Activated naive CD8-positive, alpha-beta T cell treated with anti-CD3 and anti-CD28 coated beads, Interleukin-2, amount 10 ng/mL, durations not matched to agents 7 days and 5 days (primary cell): ENCODE measurements at regions not wholly inside any gene's neighbourhood (a gene's known extent, or its start where the extent isn't known, plus 50 kb on each side); places are given as distances from the start of the nearest gene placed in this dataset.
"Not testable (repeated sequence)": the region's sequence is repeated elsewhere in the genome, so short reads cannot be mapped to it uniquely, and the experiment has no call there.

Experiments
- ATAC-seq: fragments of 150-1000 bp; cut with Tn5 transposase; one replicate; pipeline ENCODE4 v1.10.0; 2021; ENCODE audit warnings: low read depth, moderate library complexity
- POLR2A ChIA-PET: fragments of 350-600 bp; sonication (Branson Sonifier 250); formaldehyde crosslinking; loops from one replicate; lab custom pipeline; 2021; ENCODE audit warnings: antibody characterized with exemption; lab: Charles Lee
- DNase-seq: peaks from one replicate; pipeline ENCODE4 v3.0.0; 2021
- H3K27ac Mint-ChIP-seq: one replicate; pipeline ENCODE4 v1.8.0; 2022; ENCODE audit warnings: mild to moderate bottlenecking, mixed read lengths
- H3K27me3 Mint-ChIP-seq: one replicate; pipeline ENCODE4 v1.8.0; 2022; ENCODE audit warnings: mild to moderate bottlenecking, moderate library complexity, mixed read lengths
- H3K36me3 Mint-ChIP-seq: one replicate; pipeline ENCODE4 v1.8.0; 2021; ENCODE audit warnings: mild to moderate bottlenecking, mixed read lengths
- H3K4me1 Mint-ChIP-seq: one replicate; pipeline ENCODE4 v1.8.0; 2021; ENCODE audit warnings: mixed read lengths
- H3K4me3 Mint-ChIP-seq: one replicate; pipeline ENCODE4 v1.8.0; 2022; ENCODE audit warnings: mild to moderate bottlenecking, moderate library complexity, mixed read lengths
- H3K9me3 Mint-ChIP-seq: one replicate; pipeline ENCODE4 v1.8.0; 2021; ENCODE audit warnings: mixed read lengths

DNA sequence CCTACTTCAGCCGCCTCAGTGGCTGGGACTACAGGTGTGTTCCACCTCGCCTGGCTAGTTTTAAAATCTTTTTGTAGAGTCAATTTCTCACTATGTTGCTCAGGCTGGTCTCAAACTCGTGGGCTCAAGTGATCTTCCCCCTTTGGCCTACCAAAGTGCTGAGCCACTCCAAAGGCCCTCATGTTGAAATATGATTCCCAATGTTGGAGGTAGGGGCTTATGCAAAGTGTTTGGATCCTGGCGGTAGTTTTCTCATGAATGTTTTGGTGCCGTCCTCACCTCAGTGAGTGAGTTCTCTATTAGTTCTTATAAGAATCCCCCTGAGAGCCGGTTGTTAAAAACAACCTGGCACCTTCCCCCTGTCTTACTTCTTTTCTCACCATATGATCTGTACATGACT is 784.6 kb downstream of the TMTC2 start:
- ATAC-seq = no peak
- Mint-ChIP-seq H3K36me3 (no peaks in the 10 kb centered on the region), H3K27me3 (no peaks in the 10 kb centered on the region), H3K4me1 (no peaks in the 10 kb centered on the region), H3K4me3 (no peak overlapping the region), H3K9me3 (no peaks in the 10 kb centered on the region), H3K27ac (no peak overlapping the region)
- POLR2A ChIA-PET = no interaction called here
- DNase-seq = no peak

DNA sequence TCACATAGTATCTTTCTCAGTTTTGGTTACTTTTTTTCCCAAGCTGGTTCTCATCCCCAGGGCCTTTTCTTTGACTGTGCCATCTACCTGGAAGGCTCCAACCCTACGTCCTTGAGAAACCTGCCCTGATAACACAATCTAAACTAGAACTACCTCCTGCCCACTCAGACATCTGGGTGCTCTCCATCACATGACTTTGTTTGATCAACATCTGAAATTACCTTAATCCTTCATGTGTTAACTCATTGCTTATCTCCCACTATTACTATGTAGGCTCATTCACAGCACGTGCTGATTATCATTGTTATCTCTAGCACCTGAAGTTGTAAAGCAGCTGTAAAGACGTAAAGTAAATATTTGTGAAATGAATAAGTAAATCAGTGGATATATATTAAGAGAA is 784.0 kb downstream of the TMTC2 start:
- Mint-ChIP-seq H3K27ac (no peak overlapping the region), H3K4me1 (no peaks in the 10 kb centered on the region), H3K9me3 (no peaks in the 10 kb centered on the region), H3K36me3 (no peaks in the 10 kb centered on the region), H3K4me3 (no peak overlapping the region), H3K27me3 (no peaks in the 10 kb centered on the region)
- DNase-seq = no peak
- ATAC-seq = no peak
- POLR2A ChIA-PET = no interaction called here

DNA sequence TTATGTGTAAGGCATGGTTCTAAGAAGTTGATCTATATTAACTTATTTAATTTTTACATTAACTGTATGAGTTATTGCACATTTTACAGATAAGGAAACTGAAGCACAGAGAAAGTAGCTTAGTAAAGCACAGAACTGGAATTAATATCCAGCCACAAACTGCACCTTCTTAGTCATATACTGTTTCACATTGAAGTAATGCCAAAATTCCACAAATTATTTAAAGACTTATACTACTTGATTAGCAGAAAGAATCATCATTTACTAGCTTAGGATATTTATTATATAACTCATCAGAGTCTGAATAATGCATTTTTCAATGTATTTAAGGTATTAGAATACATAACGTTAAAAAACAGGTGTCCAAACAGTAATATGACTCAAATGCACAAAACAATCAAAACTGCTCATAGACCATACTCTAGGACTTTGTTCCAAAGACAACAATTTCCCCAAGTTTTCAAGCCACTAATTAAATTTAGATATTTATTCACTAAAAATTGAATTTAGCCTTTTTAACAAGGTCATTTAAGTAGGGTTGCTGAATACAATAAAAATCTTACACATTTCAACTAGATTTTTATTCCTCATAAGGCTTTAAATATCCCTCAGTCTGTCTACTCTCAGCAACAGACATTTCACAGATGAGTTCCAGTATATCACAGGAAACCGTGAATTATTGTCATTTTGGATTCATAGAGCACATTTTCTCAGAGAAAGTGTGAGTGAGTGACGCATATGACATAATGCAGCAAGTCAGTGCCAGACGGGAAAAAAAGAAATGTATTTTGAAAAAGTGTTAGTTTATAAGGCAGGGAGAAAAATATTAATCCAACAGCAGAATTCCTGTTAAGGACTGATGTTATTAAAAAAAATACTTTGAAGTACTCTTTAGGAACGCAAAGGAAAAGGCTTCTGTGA is 782.5 kb downstream of the TMTC2 start:
- ATAC-seq = no peak
- POLR2A ChIA-PET = no interaction called here

DNA sequence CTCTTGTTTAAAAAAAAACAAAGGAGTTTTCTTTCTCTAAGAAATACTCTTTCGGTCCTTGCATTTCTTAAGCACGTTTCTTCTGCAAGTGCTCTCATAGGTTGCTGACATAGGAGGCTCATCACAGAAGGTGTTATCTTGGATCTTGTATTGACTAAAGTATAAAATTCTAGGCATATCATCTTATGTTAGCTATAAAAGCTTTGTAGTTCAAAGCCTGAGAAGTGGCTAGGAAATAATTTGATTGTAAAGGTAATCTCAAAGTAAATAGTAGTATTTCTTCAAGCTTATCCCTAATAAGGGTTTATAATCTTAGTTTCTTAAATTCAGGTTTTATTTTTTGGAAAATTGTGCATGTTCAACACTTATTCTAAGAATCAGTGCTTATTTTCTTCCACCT is 778.9 kb downstream of the TMTC2 start:
- POLR2A ChIA-PET = no interaction called here
- DNase-seq = no peak
- Mint-ChIP-seq H3K27me3 (no peaks in the 10 kb centered on the region), H3K9me3 (no peaks in the 10 kb centered on the region), H3K27ac (no peak overlapping the region), H3K4me1 (no peaks in the 10 kb centered on the region), H3K36me3 (no peaks in the 10 kb centered on the region), H3K4me3 (no peak overlapping the region)
- ATAC-seq = no peak

More for the DNA sequence above, 782.5 kb downstream of the TMTC2 start:
- DNase-seq = no peak
- no peaks in the 10 kb centered on the region for H3K4me1 Mint-ChIP-seq
- no peaks in the 10 kb centered on the region for H3K27me3 Mint-ChIP-seq
- no peaks in the 10 kb centered on the region for H3K36me3 Mint-ChIP-seq
- no peak overlapping the region for H3K4me3 Mint-ChIP-seq
- no peak overlapping the region for H3K27ac Mint-ChIP-seq
- no peaks in the 10 kb centered on the region for H3K9me3 Mint-ChIP-seq

DNA sequence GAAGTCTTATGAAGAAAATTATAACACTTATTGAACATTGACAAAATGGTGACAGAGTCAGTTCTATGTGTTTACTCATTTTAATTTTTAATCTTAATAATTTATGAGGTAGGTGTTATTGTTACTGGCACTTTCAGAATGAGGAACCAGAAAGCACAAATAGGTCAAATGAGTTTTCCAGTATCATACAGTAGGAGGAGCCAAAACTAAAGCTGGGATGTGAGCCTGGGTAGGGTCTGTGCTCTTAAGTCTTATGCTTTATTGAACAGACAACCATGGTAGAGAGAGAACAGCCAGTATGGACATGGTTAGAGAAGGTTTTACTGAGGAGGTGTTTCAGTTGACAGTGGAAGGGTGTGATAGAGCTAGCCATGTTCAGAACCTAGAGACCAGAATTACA is 775.7 kb downstream of the TMTC2 start:
- no peak for DNase-seq
- Mint-ChIP-seq H3K4me1 (no peaks in the 10 kb centered on the region), H3K36me3 (no peaks in the 10 kb centered on the region), H3K27ac (no peak overlapping the region), H3K27me3 (no peaks in the 10 kb centered on the region), H3K4me3 (no peak overlapping the region), H3K9me3 (no peaks in the 10 kb centered on the region)
- ATAC-seq = no peak
- POLR2A ChIA-PET = no interaction called here

DNA sequence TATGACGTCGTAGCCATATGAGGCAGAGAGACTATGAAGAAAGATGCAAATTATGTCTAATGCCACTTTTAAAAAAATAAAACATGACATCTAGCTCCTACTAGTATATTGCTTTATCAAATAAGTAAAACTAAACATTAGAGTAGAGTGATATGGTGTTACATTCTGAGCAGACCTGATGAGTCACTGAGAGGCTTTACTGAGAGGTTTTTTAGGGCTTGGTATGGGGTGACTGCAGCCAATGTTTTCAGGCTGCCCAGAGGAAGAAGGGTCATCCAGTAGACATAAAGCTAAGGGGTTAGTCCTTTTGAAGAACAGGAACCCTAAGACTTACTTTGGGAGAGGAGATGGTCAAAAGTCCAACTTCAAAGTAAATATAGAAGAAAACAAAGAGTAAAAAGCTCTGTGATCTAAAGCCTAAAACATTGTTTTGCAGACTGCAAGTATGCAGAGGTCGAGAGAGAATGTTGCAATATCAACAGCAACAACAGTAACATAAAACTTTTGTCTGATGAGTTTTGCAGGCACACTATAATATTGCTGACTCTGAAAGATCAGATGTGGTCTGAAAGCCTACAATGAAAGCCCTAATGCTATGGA is 774.7 kb downstream of the TMTC2 start:
- Mint-ChIP-seq H3K9me3 (no peaks in the 10 kb centered on the region), H3K36me3 (no peaks in the 10 kb centered on the region), H3K27me3 (no peaks in the 10 kb centered on the region), H3K4me1 (no peaks in the 10 kb centered on the region), H3K4me3 (no peak overlapping the region), H3K27ac (no peak overlapping the region)
- POLR2A ChIA-PET = no interaction called here
- DNase-seq = no peak
- ATAC-seq = no peak

DNA sequence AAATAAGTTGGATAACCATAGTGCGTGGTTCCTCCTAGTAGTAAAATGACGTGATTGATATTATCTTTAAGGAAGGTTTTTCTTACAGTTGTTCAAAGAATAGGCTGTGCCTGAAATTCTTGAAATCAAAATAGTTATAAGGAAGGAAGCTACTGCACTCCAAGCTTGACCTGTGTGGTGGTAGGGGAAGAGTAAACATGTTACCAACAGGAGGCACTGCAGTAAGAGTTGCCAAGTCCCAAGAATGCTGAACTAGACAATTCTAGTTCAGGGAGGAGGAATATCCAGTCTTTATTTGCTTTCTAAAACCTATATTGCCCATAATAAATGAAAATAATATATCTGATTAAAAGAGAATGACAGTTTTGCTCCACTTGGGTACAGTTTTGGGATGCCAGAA is 764.5 kb downstream of the TMTC2 start:
- no peak for DNase-seq
- ATAC-seq = no peak
- Mint-ChIP-seq H3K27me3 (no peaks in the 10 kb centered on the region), H3K4me1 (no peaks in the 10 kb centered on the region), H3K9me3 (no peaks in the 10 kb centered on the region), H3K4me3 (no peak overlapping the region), H3K27ac (no peak overlapping the region), H3K36me3 (no peaks in the 10 kb centered on the region)
- POLR2A ChIA-PET = no interaction called here

DNA sequence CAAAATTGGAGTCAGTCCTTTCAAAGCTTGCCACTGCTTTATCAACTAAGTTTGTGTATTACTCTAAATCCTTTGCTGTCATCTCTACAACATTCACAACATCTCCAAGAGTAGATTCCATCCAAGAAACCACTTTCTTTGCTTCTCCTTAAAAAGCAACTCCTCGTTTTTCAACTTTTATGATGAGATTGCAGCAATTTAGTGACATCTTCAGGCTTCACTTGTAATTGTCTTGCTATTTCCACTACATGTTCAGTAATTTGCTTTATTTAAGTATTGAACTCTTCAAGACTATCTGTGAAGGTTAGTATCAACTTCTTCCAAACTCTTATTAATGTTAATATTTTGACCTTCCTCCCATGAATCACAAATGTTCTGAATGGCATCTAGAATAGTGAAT is 747.9 kb downstream of the TMTC2 start:
- H3K4me1 Mint-ChIP-seq = no peaks in the 10 kb centered on the region
- no peak overlapping the region for H3K27ac Mint-ChIP-seq
- DNase-seq (no peak), ATAC-seq (no peak)
- H3K27me3 Mint-ChIP-seq = no peaks in the 10 kb centered on the region
- no peaks in the 10 kb centered on the region for H3K36me3 Mint-ChIP-seq
- peaks cover 13% of the 10 kb centered on the region for H3K9me3 Mint-ChIP-seq
- POLR2A ChIA-PET = no interaction called here
- H3K4me3 Mint-ChIP-seq = no peak overlapping the region

DNA sequence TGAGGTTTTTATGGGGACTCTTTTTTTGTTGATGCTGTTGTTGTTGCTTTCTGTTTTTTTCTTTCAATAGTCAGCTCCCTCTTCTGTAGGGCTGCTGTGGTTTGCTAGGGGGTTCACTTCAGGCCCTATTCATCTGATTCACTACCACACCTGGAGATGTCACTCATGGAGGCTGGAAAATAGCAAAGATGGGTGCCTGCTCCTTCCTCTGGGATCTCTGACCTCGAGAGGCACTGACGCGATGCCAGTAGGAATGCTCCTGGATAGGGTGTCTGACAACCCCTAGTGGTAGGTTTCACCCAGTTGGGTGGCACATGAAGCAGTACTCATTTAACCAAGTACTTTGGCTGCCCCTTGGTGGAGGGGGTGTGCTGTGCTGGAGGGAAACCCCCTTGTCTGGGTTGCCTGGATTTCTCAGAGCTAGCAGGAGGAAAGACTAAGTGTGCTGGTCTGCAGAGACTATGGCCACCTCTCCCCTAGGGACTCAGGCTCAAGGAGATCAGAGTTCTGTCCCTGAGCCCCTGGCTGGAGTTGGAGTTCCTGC is 745.5 kb downstream of the TMTC2 start:
- Mint-ChIP-seq H3K4me3 (no peak overlapping the region), H3K27me3 (no peaks in the 10 kb centered on the region), H3K27ac (no peak overlapping the region), H3K9me3 (peaks cover 18% of the 10 kb centered on the region), H3K4me1 (no peaks in the 10 kb centered on the region), H3K36me3 (peaks cover 1% of the 10 kb centered on the region)
- DNase-seq (no peak), ATAC-seq (no peak)
- POLR2A ChIA-PET = no interaction called here

DNA sequence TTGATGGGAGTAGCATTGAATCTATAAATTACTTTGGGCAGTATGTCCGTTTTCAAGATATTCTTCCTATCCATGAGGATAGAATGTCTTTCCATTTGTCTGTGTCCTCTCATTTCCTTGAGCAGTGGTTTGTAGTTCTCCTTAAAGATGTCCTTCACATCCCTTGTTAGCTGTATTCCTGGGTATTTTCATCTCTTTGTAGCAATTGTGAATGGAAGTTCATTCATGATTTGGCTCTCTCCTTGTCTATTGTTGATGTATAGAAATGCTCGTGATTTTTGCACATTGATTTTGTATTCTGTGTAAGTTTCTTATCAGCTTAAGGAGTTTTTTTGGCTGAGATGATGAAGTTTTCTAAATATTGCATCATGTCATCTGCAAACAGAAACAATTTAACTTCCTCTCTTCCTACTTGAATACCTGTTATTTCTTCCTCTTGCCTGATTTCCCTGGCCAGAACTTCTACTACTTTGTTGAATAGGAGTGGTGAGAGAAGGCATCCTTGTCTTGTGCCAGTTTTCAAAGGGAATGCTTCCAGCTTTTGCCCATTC is 741.0 kb downstream of the TMTC2 start:
- ATAC-seq, POLR2A ChIA-PET: not testable (repeated sequence)

DNA sequence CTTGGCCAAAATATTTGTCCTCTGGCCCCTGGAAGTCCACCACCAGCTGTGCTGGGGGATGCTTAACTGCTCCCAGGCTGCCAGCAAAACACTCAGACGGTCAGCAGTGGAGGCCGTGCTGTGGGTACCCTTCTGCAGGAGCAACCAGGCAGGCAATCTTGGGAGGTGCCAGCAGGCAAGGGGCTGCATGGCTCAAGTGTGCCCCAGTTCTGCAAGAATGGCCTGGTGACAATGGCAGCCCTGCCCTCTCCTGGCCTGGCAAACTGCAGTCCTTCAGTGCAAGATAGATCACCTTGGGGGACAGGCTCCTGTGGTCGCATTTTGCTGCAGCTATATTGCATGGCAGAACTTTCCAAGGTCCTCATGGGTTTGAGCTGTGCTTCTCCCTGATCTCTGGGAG is 728.3 kb downstream of the TMTC2 start:
- no peak overlapping the region for H3K4me3 Mint-ChIP-seq
- peaks cover 3% of the 10 kb centered on the region for H3K9me3 Mint-ChIP-seq
- no peak overlapping the region for H3K27ac Mint-ChIP-seq
- no peaks in the 10 kb centered on the region for H3K4me1 Mint-ChIP-seq
- no peaks in the 10 kb centered on the region for H3K36me3 Mint-ChIP-seq
- POLR2A ChIA-PET = no interaction called here
- ATAC-seq (no peak), DNase-seq (no peak)
- H3K27me3 Mint-ChIP-seq = no peaks in the 10 kb centered on the region

More for the DNA sequence above, 741.0 kb downstream of the TMTC2 start:
- H3K4me1 Mint-ChIP-seq, DNase-seq, H3K27ac Mint-ChIP-seq, H3K36me3 Mint-ChIP-seq, H3K4me3 Mint-ChIP-seq, H3K27me3 Mint-ChIP-seq: not testable (repeated sequence)
- peaks cover 23% of the 10 kb centered on the region for H3K9me3 Mint-ChIP-seq

DNA sequence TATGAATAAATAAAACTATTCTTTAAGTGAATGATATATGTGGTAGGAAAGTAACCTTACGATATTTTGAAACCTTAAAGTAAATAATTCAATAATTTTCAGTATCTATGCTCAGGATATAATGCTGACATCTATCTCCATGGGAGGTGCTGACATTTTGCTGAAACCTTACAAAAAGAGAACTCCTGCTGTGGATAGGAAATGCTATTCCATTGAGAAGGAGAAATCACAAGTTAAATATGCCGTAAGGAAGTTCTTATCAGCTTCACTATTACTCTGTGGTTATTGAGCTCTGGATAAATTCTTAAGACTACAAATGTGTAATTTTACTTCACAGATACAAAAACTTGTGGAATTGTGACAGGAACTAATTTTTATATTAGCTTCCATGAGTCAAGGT is 722.1 kb downstream of the TMTC2 start:
- Mint-ChIP-seq H3K4me1 (no peaks in the 10 kb centered on the region), H3K27me3 (no peaks in the 10 kb centered on the region), H3K27ac (no peak overlapping the region), H3K9me3 (peaks cover 8% of the 10 kb centered on the region), H3K36me3 (no peaks in the 10 kb centered on the region), H3K4me3 (no peak overlapping the region)
- ATAC-seq (no peak), DNase-seq (no peak)
- POLR2A ChIA-PET = no interaction called here

DNA sequence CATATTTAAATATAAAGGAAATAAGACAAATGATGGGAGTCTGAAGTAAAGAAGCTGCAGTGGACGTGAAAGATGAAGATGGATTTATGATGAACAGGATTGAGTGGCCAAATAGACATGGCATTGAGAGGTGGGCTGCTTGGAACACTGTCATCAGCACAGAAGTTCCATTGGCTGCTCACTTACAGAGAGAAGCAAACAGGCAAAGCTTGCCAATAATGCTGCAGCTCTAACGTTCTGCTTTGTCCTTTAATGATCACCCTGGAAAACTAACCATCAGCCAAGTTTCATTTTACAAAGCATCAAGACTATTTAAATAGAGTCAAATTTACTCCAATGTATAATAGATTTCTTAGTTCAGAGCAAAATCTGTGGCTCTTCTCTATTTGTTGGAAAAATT is 721.4 kb downstream of the TMTC2 start:
- H3K27me3 Mint-ChIP-seq = no peaks in the 10 kb centered on the region
- H3K4me3 Mint-ChIP-seq = no peak overlapping the region
- no peak overlapping the region for H3K27ac Mint-ChIP-seq
- no peaks in the 10 kb centered on the region for H3K36me3 Mint-ChIP-seq
- H3K4me1 Mint-ChIP-seq = no peaks in the 10 kb centered on the region
- DNase-seq (no peak), ATAC-seq (no peak)
- peaks cover 8% of the 10 kb centered on the region for H3K9me3 Mint-ChIP-seq
- POLR2A ChIA-PET = no interaction called here

DNA sequence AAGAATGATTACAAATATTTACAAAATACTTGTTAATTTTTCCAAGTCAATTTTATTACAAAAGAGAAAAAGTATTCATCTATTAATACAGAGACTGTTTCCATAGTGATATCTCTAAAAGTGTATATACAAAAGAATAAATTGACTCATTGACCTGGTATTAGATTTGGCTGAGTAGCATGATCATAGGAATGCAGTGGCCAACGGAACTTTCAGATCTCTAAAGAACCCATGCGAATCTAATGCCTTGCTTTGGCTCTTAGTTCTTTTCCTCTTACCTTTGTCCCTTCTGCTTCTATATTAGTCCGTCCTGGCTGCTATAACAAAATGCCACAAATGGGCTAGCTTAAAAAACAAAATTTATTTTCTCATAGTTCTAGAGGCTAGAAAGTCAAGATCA is 717.8 kb downstream of the TMTC2 start:
- Mint-ChIP-seq H3K9me3 (peaks cover 9% of the 10 kb centered on the region), H3K36me3 (no peaks in the 10 kb centered on the region), H3K27me3 (no peaks in the 10 kb centered on the region), H3K4me3 (no peak overlapping the region), H3K4me1 (no peaks in the 10 kb centered on the region), H3K27ac (no peak overlapping the region)
- DNase-seq (no peak), ATAC-seq (no peak)
- POLR2A ChIA-PET = no interaction called here
